GM12878 (cell line): ENCODE measurements at regions not wholly inside any gene's neighbourhood (a gene's known extent, or its start where the extent isn't known, plus 50 kb on each side); places are given as distances from the start of the nearest gene placed in this dataset.

Source experiments
- ATF3 ChIP-seq: IDR thresholded peaks from 2 replicates; pipeline ENCODE4 v1.6.1; 2011; ENCODE audit warnings: low read depth, mild to moderate bottlenecking, low read length, moderate library complexity, borderline replicate concordance; ENCODE audit errors: extremely low read depth
- CTCF ChIP-seq, 3 experiments: IDR thresholded peaks in 2 of 3; conservative IDR thresholded peaks in 1 of 3; 2 replicates each; pipeline ENCODE4 v1.5.1; 2011; ENCODE audit warnings: low read depth in 3 of 3, low read length in 3 of 3, mild to moderate bottlenecking in 3 of 3, control low read depth in 2 of 3, moderate library complexity in 2 of 3, inconsistent platforms in 1 of 3, mixed read lengths in 1 of 3; ENCODE audit not compliant: control insufficient read depth in 2 of 3, insufficient read depth in 1 of 3; ENCODE audit errors: extremely low read depth in 1 of 3
- ELK1 ChIP-seq: IDR thresholded peaks from 2 replicates; pipeline ENCODE4 v1.6.1; 2012; ENCODE audit warnings: low read depth, low read length, improper control_type of control experiment
- GATAD2B ChIP-seq: fragments of 450-650 bp; conservative IDR thresholded peaks from 2 replicates; pipeline ENCODE4 v1.6.1; 2017; ENCODE audit warnings: low read depth, mild to moderate bottlenecking, moderate library complexity
- POLR2AphosphoS5 ChIP-seq: IDR thresholded peaks from 2 replicates; pipeline ENCODE4 v1.6.1; 2011; ENCODE audit warnings: mild to moderate bottlenecking, low read length, inconsistent platforms
- TAF1 ChIP-seq: IDR thresholded peaks from 2 replicates; pipeline ENCODE4 v1.6.1; 2011; ENCODE audit warnings: mild to moderate bottlenecking, low read depth, low read length, borderline replicate concordance

GRCh38 chr2:129236601-129237000 is 742.9 kb upstream of the RAB6C start:
- TF ChIP-seq TAF1 (no peak), ELK1 (no peak), POLR2AphosphoS5 (no peak), CTCF (IDR thresholded peaks at IDR 0.05 in 2 of 3, conservative IDR thresholded peaks at IDR 0.05 in 1 of 3; ENCODE audit: control insufficient read depth in 2 of 3, extremely low read depth in 1 of 3, insufficient read depth in 1 of 3, low read depth in 3 of 3, low read length in 3 of 3) (no peak), GATAD2B (no peak), ATF3 (no peak)
